ENCODE measurements at regions not wholly inside any gene's neighbourhood (a gene's known extent, or its start where the extent isn't known, plus 50 kb on each side); places are given as distances from the start of the nearest gene placed in this dataset.

DNA sequence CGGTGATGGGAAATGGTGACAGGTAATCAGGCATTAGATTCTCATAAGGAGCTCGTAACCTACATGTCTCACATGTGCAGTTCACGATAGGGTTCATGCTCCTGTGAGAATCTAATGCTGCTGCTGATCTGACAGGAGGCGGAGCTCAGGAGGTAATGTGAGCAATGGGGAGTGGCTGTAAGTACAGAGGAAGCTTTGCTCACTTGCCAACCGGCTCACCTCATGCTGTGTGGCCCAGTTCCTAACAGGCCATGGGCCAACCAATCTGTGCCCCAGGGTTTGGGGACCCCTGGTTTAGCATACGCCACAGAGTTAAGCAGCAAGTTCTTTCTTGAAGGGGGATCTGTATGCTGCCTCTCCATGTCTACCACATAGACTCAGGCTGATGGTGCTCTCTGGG, 133.1 kb downstream of the IQUB start:
- no peak for DNase-seq (ENCODE audit: low read depth, low spot score)
- in situ Hi-C loops (cut with HindIII; ENCODE audit: low sequenced_read_pairs): no loop called here
- TF ChIP-seq, protein P1, sequence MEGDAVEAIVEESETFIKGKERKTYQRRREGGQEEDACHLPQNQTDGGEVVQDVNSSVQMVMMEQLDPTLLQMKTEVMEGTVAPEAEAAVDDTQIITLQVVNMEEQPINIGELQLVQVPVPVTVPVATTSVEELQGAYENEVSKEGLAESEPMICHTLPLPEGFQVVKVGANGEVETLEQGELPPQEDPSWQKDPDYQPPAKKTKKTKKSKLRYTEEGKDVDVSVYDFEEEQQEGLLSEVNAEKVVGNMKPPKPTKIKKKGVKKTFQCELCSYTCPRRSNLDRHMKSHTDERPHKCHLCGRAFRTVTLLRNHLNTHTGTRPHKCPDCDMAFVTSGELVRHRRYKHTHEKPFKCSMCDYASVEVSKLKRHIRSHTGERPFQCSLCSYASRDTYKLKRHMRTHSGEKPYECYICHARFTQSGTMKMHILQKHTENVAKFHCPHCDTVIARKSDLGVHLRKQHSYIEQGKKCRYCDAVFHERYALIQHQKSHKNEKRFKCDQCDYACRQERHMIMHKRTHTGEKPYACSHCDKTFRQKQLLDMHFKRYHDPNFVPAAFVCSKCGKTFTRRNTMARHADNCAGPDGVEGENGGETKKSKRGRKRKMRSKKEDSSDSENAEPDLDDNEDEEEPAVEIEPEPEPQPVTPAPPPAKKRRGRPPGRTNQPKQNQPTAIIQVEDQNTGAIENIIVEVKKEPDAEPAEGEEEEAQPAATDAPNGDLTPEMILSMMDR (IDR thresholded peaks at IDR 0.05; ENCODE audit: low read depth, low read length): no peak
- no peak overlapping the region for H3K4me3 ChIP-seq (ENCODE audit: low read depth, low read length)

DNA sequence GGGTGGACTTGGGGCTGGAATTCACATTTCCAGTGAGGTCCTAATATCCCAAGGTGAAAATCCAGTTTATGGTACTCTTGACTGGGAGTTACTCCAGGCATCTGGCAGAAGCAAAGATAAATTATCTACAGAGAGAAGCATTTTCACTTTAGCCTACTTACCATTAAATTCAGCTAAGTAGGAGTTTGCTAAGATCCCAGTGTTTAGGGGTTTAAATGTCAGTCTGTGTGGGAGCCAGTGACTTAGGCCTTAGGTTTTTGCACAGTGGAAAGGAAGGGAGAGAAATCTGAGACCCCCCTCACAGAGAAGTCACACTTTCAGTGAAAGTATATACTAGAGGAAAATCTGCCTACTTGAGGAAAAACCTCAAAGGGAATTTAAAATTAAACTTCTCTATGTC, 134.2 kb downstream of the IQUB start:
- TF ChIP-seq, protein P1 (IDR thresholded peaks at IDR 0.05; ENCODE audit: low read depth, low read length): no peak
- in situ Hi-C loops (cut with HindIII; ENCODE audit: low sequenced_read_pairs): no loop called here
- no peak overlapping the region for H3K4me3 ChIP-seq (ENCODE audit: low read depth, low read length)
- no peak for DNase-seq (ENCODE audit: low read depth, low spot score)

DNA sequence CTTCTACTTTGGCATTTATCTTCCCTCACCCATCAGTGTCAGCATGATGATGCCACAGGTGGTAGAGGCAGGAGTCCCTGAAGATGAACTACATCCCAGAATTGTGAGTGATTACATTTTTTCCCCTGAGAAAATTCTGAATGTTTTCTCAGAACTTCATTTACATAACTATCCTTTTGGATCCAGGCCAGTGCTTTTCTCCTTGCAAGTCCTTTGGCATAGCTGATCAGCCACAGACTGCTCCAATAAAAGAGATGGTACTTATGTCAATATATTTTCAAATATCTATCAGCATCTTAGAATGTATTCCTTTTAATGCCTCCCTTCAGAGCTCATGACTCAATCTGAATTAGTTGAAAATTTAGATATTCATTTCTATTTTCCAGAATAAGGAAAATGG, 135.5 kb downstream of the IQUB start:
- H3K4me3 ChIP-seq (ENCODE audit: low read depth, low read length): no peak overlapping the region
- in situ Hi-C loops (cut with HindIII; ENCODE audit: low sequenced_read_pairs): no loop called here
- no peak for DNase-seq (ENCODE audit: low read depth, low spot score)
- TF ChIP-seq, protein P1 (IDR thresholded peaks at IDR 0.05; ENCODE audit: low read depth, low read length): no peak

DNA sequence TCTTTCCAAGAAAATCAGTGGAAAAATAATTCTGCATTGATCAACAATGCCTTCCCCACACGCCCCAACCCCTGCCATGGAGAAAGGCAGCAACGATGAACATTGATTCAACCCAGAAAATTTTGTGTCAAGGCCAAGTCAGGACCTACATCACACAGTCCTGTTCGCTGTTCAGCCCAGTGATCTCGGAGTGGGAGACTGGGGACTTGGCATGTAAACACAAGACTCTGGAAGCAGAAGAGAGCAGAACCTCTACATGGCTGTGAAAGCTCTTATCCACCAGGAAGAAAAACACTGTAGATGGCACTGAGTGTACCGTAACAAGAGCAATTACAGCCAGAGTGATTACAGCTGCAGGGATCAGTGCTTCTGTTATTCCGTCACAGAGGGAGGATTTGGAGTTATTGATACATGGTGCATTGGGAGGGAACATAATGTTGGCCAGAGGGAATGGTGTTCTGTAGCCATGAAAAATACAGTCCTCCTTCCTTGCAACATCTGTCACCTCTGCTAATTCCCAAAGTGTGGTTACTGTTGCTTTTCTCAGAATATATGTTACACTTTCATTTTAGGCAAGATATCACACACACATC, 136.6 kb downstream of the IQUB start:
- TF ChIP-seq, protein P1 (IDR thresholded peaks at IDR 0.05; ENCODE audit: low read depth, low read length): no peak
- in situ Hi-C loops (cut with HindIII; ENCODE audit: low sequenced_read_pairs): no loop called here
- no peak for DNase-seq (ENCODE audit: low read depth, low spot score)
- no peak overlapping the region for H3K4me3 ChIP-seq (ENCODE audit: low read depth, low read length)

DNA sequence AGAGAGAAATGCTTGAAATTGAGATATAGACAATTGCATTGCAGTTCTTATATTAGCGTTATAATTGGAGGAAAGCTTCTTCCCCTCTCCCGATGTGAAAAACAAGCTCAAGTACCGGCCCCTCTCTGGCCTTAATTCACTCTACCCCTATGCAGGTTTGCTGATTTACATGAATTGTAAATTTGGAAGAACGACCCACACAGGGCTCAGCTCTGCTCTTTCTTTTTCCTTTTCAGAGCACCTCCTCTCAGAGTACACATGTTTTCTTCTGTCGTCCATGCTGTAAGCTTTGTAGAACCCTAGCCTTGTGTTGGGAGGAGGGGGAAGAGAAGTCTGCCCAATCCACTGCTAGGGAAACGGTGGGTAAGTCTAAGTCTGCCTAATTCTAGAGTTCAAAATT, 140.8 kb downstream of the IQUB start:
- DNase-seq (ENCODE audit: low read depth, low spot score): no peak
- in situ Hi-C loops (cut with HindIII; ENCODE audit: low sequenced_read_pairs): no loop called here
- TF ChIP-seq, protein P1 (IDR thresholded peaks at IDR 0.05; ENCODE audit: low read depth, low read length): no peak
- H3K4me3 ChIP-seq (ENCODE audit: low read depth, low read length): no peak overlapping the region

DNA sequence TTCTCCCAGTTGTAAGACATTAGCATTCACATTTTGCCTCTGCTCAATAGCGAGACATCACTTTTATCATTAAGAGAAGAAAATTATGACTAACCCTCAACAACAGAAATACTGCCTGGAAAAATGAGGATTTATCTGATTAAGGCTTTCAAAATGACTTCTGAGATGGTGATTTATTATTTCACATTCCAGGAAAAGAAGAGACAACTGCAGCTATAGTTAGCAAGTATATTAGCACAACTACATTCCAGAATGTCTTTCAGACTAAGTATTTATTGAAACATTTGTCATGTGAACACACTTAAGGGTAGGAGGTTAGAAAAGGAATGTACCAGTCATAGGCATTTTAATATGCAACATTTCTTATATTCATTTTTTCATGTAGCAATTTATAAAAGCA, 162.0 kb downstream of the IQUB start:
- no peak overlapping the region for H3K4me3 ChIP-seq (ENCODE audit: low read depth, low read length)
- DNase-seq (ENCODE audit: low read depth, low spot score): no peak
- TF ChIP-seq, protein P1 (IDR thresholded peaks at IDR 0.05; ENCODE audit: low read depth, low read length): no peak
- in situ Hi-C loops (cut with HindIII; ENCODE audit: low sequenced_read_pairs): no loop called here
